HepG2 (cell line): ENCODE measurements at regions not wholly inside any gene's neighbourhood (a gene's known extent, or its start where the extent isn't known, plus 50 kb on each side); places are given as distances from the start of the nearest gene placed in this dataset.

Experiments used
- ATAC-seq: fragments of 200-7000 bp; cut with Tn5 transposase; 3 replicates; pipeline ENCODE4 v1.9.1; 2020; ENCODE audit warnings: mild to moderate bottlenecking, moderate library complexity
- BruUV-seq: library from RNA; stranded (reverse); fragments of 400-500 nt; replicated peaks from 2 replicates; lab custom pipeline; 2021; lab: Mats Ljungman, UMichigan
- CTCF ChIA-PET: fragments of 300-600 bp; formaldehyde crosslinking; extraction: SDS; loops from one replicate; lab custom pipeline; 2021; ENCODE audit warnings: low total read pairs, inconsistent platforms, low intra/inter-chr PET ratio; lab: Yijun Ruan, JAX
- POLR2A ChIA-PET: fragments of 350-600 bp; sonication (Branson Sonifier 250); formaldehyde crosslinking; loops from one replicate; lab custom pipeline; 2020; ENCODE audit warnings: antibody characterized with exemption, inconsistent platforms; lab: Yijun Ruan, JAX
- DNase-seq: peaks from one replicate; pipeline ENCODE4 v3.0.0-alpha.2; 2015; ENCODE audit warnings: low spot score
- FAIRE-seq: peaks from 3 replicates; lab custom pipeline; 2011; peaks lifted over from hg19 to GRCh38; lab: Jason Lieb, UNC
- H2AFZ ChIP-seq: one replicate; pipeline ENCODE4 v1.6.1; 2011; ENCODE audit warnings: low read length, inconsistent platforms
- H3K27ac ChIP-seq: fragments of 300-600 bp; 3 replicates; pipeline ENCODE4 v1.8.0; 2011; ENCODE audit warnings: mixed run types, mild to moderate bottlenecking, mixed read lengths, low read length, inconsistent platforms; ENCODE audit not compliant: insufficient read depth; ENCODE audit errors: extremely low read length
- H3K27me3 ChIP-seq, 2 experiments: fragments of 200-600 bp in 1 of 2; 2 replicates in 1 of 2; 3 replicates in 1 of 2; pipeline versions ENCODE4 v1.6.0 to v1.8.0; 2011; ENCODE audit warnings: low read length in 2 of 2, mild to moderate bottlenecking in 2 of 2, moderate library complexity in 2 of 2, inconsistent platforms in 1 of 2; ENCODE audit not compliant: insufficient read depth in 2 of 2, control insufficient read depth in 1 of 2
- H3K36me3 ChIP-seq, 2 experiments: fragments of 200-600 bp in 1 of 2; replicated peaks in 1 of 2; 2 replicates in 1 of 2; 3 replicates in 1 of 2; pipeline versions ENCODE4 v1.5.1 to v1.8.0; 2011; ENCODE audit warnings: low read length in 2 of 2, inconsistent platforms in 1 of 2; ENCODE audit not compliant: insufficient read depth in 2 of 2, control insufficient read depth in 1 of 2
- H3K4me1 ChIP-seq: 2 replicates; pipeline ENCODE4 v1.5.1; 2012; ENCODE audit warnings: low read length, inconsistent platforms; ENCODE audit not compliant: insufficient read depth
- H3K4me2 ChIP-seq: 2 replicates; pipeline ENCODE4 v1.6.0; 2011; ENCODE audit warnings: low read depth, low read length, inconsistent platforms
- H3K4me3 ChIP-seq, 3 experiments: fragments of 200-600 bp in 1 of 3; sonication (generic), shearing (Covaris generic) in 1 of 3; replicated peaks in 1 of 3; 2 replicates each; pipeline ENCODE4 v1.5.1; 2011 to 2016; ENCODE audit warnings: low read length in 3 of 3, inconsistent platforms in 2 of 3, low read depth in 2 of 3, mild to moderate bottlenecking in 2 of 3, control low read depth in 1 of 3, mixed read lengths in 1 of 3; ENCODE audit not compliant: insufficient read depth in 1 of 3
- H3K79me2 ChIP-seq: one replicate; pipeline ENCODE4 v1.6.1; 2011; ENCODE audit warnings: low read length, inconsistent platforms; ENCODE audit not compliant: insufficient read depth
- H3K9ac ChIP-seq: 2 replicates; pipeline ENCODE4 v1.6.0; 2011; ENCODE audit warnings: mild to moderate bottlenecking, low read depth, low read length, inconsistent platforms; ENCODE audit not compliant: insufficient read depth
- H3K9me3 ChIP-seq: 2 replicates; pipeline ENCODE4 v1.5.1; 2012; ENCODE audit warnings: mild to moderate bottlenecking, low read length
- H4K20me1 ChIP-seq: 2 replicates; pipeline ENCODE4 v1.6.0; 2011; ENCODE audit warnings: inconsistent platforms, mild to moderate bottlenecking, low read length, moderate library complexity; ENCODE audit not compliant: insufficient read depth
- JUND ChIP-seq: sonication (generic); formaldehyde crosslinking; IDR thresholded peaks from 2 replicates; pipeline ENCODE4 v1.8.0; 2022; ENCODE audit warnings: mild to moderate bottlenecking, missing genetic modification reagents
- MTERF4 ChIP-seq: sonication (generic); formaldehyde crosslinking; IDR thresholded peaks from 2 replicates; pipeline ENCODE4 v1.8.0; 2023; ENCODE audit warnings: mild to moderate bottlenecking, missing genetic modification reagents
- NFATC3 ChIP-seq: sonication (generic); formaldehyde crosslinking; IDR thresholded peaks from 2 replicates; pipeline ENCODE4 v1.5.1; 2020; ENCODE audit warnings: mild to moderate bottlenecking, missing genetic modification reagents
- PAF1 ChIP-seq: IDR thresholded peaks from 2 replicates; pipeline ENCODE4 v1.6.1; 2016; ENCODE audit warnings: missing genetic modification reagents, missing compliant biosample characterization
- RERE ChIP-seq: IDR thresholded peaks from 2 replicates; pipeline ENCODE4 v1.6.1; 2016; ENCODE audit warnings: low read depth, missing genetic modification reagents, missing compliant biosample characterization
- RNF219 ChIP-seq: sonication (generic); formaldehyde crosslinking; IDR thresholded peaks from 2 replicates; pipeline ENCODE4 v1.5.0; 2020; ENCODE audit warnings: mild to moderate bottlenecking, missing genetic modification reagents
- SIX1 ChIP-seq: sonication (generic); formaldehyde crosslinking; IDR thresholded peaks from 2 replicates; pipeline ENCODE4 v1.4.0; 2020; ENCODE audit warnings: missing genetic modification reagents, borderline replicate concordance
- SRSF1 ChIP-seq: fragments of 200-400 bp; formaldehyde crosslinking; optimal IDR thresholded peaks from 2 replicates; pipeline ENCODE3; 2017; ENCODE audit warnings: mild to moderate bottlenecking, low read depth, low read length, moderate library complexity
- ZFP41 ChIP-seq: sonication (generic); formaldehyde crosslinking; IDR thresholded peaks from 2 replicates; pipeline ENCODE4 v1.4.0; 2020; ENCODE audit warnings: mild to moderate bottlenecking, missing genetic modification reagents, borderline replicate concordance
- ZNF383 ChIP-seq: sonication (generic); formaldehyde crosslinking; IDR thresholded peaks from 2 replicates; pipeline ENCODE4 v1.4.0; 2020; ENCODE audit warnings: missing genetic modification reagents, mild to moderate bottlenecking, borderline replicate concordance
- ZNF639 ChIP-seq: conservative IDR thresholded peaks from 2 replicates; pipeline ENCODE4 v1.6.1; 2018; ENCODE audit warnings: missing genetic modification reagents
- WGBS: methylation state at CpG from one replicate; pipeline ENCODE4 v1.1.6; 2017; ENCODE audit warnings: low lambda C conversion rate; 5-methylcytosine and 5-hydroxymethylcytosine counted together
- in situ Hi-C: cut with HindIII; loops from 2 replicates; pipeline ENCODE4 v1.10.0; 2017; ENCODE audit warnings: low pct_unique_long_range_greater_than_20kb; ENCODE audit not compliant: extremely low pct_ligation_motif_present
- intact Hi-C: fragments of 100-400 bp; cut with micrococcal nuclease; formaldehyde crosslinking; loops from one replicate; pipeline ENCODE4 v1.10.0; 2022; ENCODE audit not compliant: unreplicated experiment
- TF ChIP-seq, protein P1 (sequence below): sonication (generic); formaldehyde crosslinking; IDR thresholded peaks from 2 replicates; pipeline ENCODE4 v1.4.0; 2020; ENCODE audit warnings: missing genetic modification reagents; ENCODE audit errors: not compliant biosample characterization

- BruUV-seq, result no TSS peak
- TF ChIP-seq, protein P1, sequence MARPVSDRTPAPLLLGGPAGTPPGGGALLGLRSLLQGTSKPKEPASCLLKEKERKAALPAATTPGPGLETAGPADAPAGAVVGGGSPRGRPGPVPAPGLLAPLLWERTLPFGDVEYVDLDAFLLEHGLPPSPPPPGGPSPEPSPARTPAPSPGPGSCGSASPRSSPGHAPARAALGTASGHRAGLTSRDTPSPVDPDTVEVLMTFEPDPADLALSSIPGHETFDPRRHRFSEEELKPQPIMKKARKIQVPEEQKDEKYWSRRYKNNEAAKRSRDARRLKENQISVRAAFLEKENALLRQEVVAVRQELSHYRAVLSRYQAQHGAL (CRISPR knock-in tag), result no peak
- TF ChIP-seq ZNF383 (no peak), NFATC3 (CRISPR knock-in tag) (no peak), PAF1 (CRISPR knock-in tag) (no peak), ZFP41 (no peak), SIX1 (CRISPR knock-in tag) (no peak), MTERF4 (no peak), RNF219 (CRISPR knock-in tag) (no peak), SRSF1 (no peak), RERE (CRISPR knock-in tag) (no peak), ZNF639 (no peak), JUND (CRISPR knock-in tag) (no peak)
Measured at GRCh38 chr6:213284-213683, 79.0 kb upstream of the DUSP22 start.

More at GRCh38 chr6:213284-213683, 79.0 kb upstream of the DUSP22 start:
- Histone ChIP-seq H3K4me1 (peaks cover 7% of the 10 kb centered on the region), H3K4me2 (no peak overlapping the region), H3K36me3 (no peaks in the 10 kb centered on the region), H4K20me1 (no peaks in the 10 kb centered on the region), H3K9me3 (peaks cover 10% of the 10 kb centered on the region; the same call in 1 of the 2 replicates), H3K4me3 (no peak overlapping the region), H3K9ac (no peak overlapping the region), H2AFZ (no peak overlapping the region), H3K79me2 (no peaks in the 10 kb centered on the region), H3K27ac (no peak overlapping the region), H3K27me3 (peaks cover 1 to 30% of the 10 kb centered on the region in 2 experiments; a peak in 4 of 5 replicates)
- no peak for DNase-seq
- FAIRE-seq, result no peak
- POLR2A ChIA-PET, result no interaction called here
- CTCF ChIA-PET, result no interaction called here
- no peak for ATAC-seq
- in situ Hi-C loops, result no loop called here
- 44% methylated on average over 4 of the region's 4 CpGs for WGBS
- intact Hi-C loops, result no loop called here
